Fibroblast of villous mesenchyme (primary cell): ENCODE measurements at regions not wholly inside any gene's neighbourhood (a gene's known extent, or its start where the extent isn't known, plus 50 kb on each side); places are given as distances from the start of the nearest gene placed in this dataset.

Source experiments
- DNase-seq: peaks from one replicate; pipeline ENCODE4 v3.0.0-alpha.2; 2010; ENCODE audit warnings: low read depth
- H3K4me3 ChIP-seq: 2 replicates; pipeline ENCODE4 v1.5.1; 2011; ENCODE audit warnings: low read depth, mild to moderate bottlenecking, low read length
- CTCF ChIP-seq: IDR thresholded peaks from 2 replicates; pipeline ENCODE4 v1.5.1; 2012; ENCODE audit warnings: low read depth, mild to moderate bottlenecking, low read length; ENCODE audit not compliant: insufficient read depth

- no peak overlapping the region for H3K4me3 ChIP-seq
- no peak for TF ChIP-seq CTCF
- no peak for DNase-seq
Measured at GRCh38 chr11:11071486-11071885, 213.6 kb upstream of the ZBED5 start.

GRCh38 chr11:11070976-11071375 is 213.1 kb upstream of the ZBED5 start:
- DNase-seq, result no peak
- TF ChIP-seq CTCF, result no peak
- no peak overlapping the region for H3K4me3 ChIP-seq

- no peak overlapping the region for H3K4me3 ChIP-seq
- TF ChIP-seq CTCF, result no peak
- no peak for DNase-seq
Measured at GRCh38 chr11:11069841-11070835, 212.3 kb upstream of the ZBED5 start.

GRCh38 chr11:11068113-11068512 is 210.3 kb upstream of the ZBED5 start:
- DNase-seq, result no peak
- no peak for TF ChIP-seq CTCF

GRCh38 chr11:11065396-11065795 is 207.5 kb upstream of the ZBED5 start:
- no peak for TF ChIP-seq CTCF
- no peak overlapping the region for H3K4me3 ChIP-seq
- no peak for DNase-seq

More at GRCh38 chr11:11068113-11068512, 210.3 kb upstream of the ZBED5 start:
- H3K4me3 ChIP-seq, result no peak overlapping the region

GRCh38 chr11:11057472-11057854 is 199.6 kb upstream of the ZBED5 start:
- no peak for TF ChIP-seq CTCF
- no peak overlapping the region for H3K4me3 ChIP-seq
- DNase-seq, result no peak
